Breast epithelium (tissue), 3 donors: ENCODE measurements at regions not wholly inside any gene's neighbourhood (a gene's known extent, or its start where the extent isn't known, plus 50 kb on each side); places are given as distances from the start of the nearest gene placed in this dataset.

Experiments
- CTCF ChIP-seq, 3 donors: fragments of 450-650 bp; IDR thresholded peaks; one replicate each; pipeline ENCODE4 v1.5.1; 2016 to 2017; ENCODE audit warnings: antibody characterized with exemption in 3 of 3, mild to moderate bottlenecking in 3 of 3, moderate library complexity in 3 of 3
- POLR2A ChIP-seq: fragments of 450-650 bp; IDR thresholded peaks from one replicate; pipeline ENCODE4 v1.6.1; 2016; ENCODE audit warnings: antibody characterized with exemption, mild to moderate bottlenecking, moderate library complexity
- POLR2AphosphoS5 ChIP-seq, 3 donors: sonication (generic); formaldehyde crosslinking; IDR thresholded peaks; one replicate each; pipeline ENCODE4 v1.6.1; 2017; ENCODE audit warnings: antibody characterized with exemption in 3 of 3

GRCh38 chr9:106075960-106076327 lies 381.6 kb downstream of the TMEM38B start:
- no peak for TF ChIP-seq CTCF (IDR thresholded peaks at IDR 0.05)
- no peak for TF ChIP-seq POLR2A
- no peak for TF ChIP-seq POLR2AphosphoS5 (IDR thresholded peaks at IDR 0.05)
